GM04503 (cell line): ENCODE measurements at regions not wholly inside any gene's neighbourhood (a gene's known extent, or its start where the extent isn't known, plus 50 kb on each side); places are given as distances from the start of the nearest gene placed in this dataset.
A peak's percentile ranks its signal among the peaks of the same experiment; 100 is the strongest.

ENCODE experiments used
- DNase-seq: peaks from one replicate; pipeline ENCODE4 v3.0.0-alpha.2; 2012; ENCODE audit warnings: low read depth

DNA sequence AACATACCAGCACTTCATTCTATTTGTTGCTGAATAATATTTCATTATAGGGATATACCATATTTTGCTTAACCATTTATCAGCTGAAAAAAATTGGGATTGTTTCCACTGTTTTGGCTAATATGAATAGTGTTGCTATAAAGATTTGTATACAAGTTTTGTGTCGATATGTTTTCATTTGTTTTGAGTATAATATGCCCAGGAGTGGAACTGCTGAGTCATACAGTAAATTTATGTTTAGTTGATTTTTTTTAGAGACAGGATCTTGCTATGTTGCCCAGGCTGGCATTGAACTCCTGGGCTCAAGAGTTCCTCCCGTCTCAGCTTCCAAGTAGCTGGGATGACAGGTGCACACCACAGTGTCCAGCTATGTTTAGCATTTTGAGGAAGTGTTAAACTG is 131.5 kb upstream of the TMCC3 start:
- no peak for DNase-seq

DNA sequence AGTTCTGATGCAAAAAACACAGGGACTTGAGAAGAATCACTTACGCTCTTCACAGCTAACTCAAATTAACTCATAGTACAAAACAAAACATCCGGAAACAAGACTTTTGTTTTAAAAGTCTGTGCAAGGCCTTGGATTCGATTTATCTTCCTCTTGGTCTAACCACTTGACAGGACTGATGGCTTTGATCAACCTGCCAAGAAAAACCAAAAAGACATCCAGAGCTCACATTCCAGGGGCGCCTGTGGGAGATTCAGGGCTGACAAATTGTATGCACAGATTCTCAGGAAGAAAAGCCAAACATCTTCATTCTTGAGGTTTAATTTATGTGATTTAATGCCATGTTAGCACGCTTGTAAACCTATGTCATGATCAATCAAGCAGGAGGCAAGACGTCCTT is 129.1 kb upstream of the TMCC3 start:
- DNase-seq = peak; percentile 82

GRCh38 chr12:94777936-94778335 is 127.6 kb upstream of the TMCC3 start:
- DNase-seq = no peak

DNA sequence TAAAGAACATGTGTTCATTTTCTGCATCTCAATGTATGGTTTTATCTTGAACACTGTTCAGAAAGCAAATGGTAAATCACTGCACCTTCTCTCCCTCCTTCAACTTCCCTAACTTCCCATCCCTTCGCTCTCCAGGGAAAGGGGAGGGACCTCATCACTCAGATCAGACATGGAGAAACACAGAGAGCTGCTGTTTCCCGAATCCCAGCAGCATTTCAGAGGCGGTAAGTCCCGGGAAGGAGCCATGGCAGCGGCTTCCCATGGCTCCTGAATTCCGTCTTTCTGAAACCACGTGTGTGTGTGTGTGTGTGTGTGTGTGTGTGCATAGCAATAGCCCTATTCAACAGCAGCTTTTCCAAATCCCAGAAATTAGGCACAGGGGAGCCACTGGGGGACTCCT is 125.4 kb upstream of the TMCC3 start:
- DNase-seq = no peak

DNA sequence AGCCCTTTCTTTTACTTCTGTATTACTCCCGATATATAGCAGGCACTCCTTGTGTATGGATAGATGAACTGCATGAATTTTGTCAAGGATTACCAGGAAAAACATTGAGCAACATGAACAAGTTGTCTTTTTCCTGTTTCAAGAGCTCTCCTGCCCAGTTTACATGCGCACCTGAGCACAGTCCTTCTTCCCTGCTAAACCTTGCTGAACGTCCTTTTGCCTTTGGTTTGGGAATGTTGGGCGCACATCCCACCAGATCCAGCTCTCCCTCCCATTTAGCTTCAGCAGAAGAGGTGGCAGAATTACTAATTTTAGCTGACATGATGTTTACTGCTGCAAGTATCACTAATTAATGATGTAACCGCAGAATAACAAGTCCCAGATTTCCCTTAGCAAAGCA is 121.4 kb upstream of the TMCC3 start:
- no peak for DNase-seq

- DNase-seq = no peak
These were observed 120.8 kb upstream of the TMCC3 start for GRCh38 chr12:94771199-94771598.

DNA sequence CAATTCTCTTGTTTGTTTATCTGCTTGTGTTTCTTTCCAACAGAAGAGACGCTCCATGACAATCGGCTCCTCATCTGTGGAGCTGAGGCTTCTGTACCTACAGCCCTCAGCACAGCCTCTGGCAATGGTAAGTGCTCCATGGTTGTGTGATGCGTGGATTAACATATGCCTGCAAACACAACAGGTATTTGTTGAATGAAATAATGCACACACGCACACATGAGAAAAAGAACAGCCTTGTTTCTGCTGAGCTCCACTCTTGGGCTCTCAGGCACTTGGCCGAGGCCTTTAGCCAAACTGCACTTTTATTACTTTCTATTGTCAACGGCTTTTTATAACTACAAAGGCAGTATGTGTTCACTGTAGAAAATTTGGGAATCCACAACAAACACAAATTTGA is 120.4 kb upstream of the TMCC3 start:
- no peak for DNase-seq

GRCh38 chr12:94769776-94770759 is 119.7 kb upstream of the TMCC3 start:
- DNase-seq = no peak

GRCh38 chr12:94769047-94769420 is 118.7 kb upstream of the TMCC3 start:
- DNase-seq = no peak

DNA sequence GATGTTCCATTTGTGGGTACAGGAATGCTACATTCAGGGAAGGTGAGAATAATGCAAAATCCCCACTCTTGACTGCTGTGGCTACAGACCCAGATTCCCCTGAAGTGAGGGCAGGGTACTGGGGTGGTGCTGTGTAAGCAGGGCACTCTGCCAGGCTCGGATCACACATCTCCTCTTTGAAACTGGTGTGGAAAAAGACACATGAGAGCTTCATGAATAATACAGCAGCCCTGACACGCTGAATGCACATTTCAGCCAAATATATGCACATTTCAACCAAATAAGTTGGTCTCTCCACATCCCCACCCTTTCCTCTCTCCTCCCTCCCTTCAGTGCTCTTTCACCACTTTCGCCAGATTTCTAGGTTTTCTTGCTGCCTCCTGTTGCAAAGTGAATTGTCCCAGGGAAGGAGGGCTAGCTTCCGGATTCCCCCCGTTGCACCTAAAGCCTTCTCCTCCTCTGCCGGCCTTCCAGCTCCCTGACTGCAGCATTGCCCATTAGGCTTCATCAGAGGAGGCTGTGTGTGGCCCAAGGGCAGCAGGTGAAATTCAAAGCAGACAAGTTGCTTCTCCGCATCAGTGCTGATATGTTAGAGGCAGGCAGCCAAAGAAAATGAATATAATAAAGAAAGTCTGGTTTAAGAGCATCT is 118.2 kb upstream of the TMCC3 start:
- no peak for DNase-seq

- no peak for DNase-seq
These were observed 117.6 kb upstream of the TMCC3 start for GRCh38 chr12:94767956-94768355.

GRCh38 chr12:94766397-94766796 is 116.0 kb upstream of the TMCC3 start:
- DNase-seq = no peak

GRCh38 chr12:94763462-94763861 is 113.1 kb upstream of the TMCC3 start:
- no peak for DNase-seq

- no peak for DNase-seq
These were observed 112.6 kb upstream of the TMCC3 start for GRCh38 chr12:94762943-94763342.

DNA sequence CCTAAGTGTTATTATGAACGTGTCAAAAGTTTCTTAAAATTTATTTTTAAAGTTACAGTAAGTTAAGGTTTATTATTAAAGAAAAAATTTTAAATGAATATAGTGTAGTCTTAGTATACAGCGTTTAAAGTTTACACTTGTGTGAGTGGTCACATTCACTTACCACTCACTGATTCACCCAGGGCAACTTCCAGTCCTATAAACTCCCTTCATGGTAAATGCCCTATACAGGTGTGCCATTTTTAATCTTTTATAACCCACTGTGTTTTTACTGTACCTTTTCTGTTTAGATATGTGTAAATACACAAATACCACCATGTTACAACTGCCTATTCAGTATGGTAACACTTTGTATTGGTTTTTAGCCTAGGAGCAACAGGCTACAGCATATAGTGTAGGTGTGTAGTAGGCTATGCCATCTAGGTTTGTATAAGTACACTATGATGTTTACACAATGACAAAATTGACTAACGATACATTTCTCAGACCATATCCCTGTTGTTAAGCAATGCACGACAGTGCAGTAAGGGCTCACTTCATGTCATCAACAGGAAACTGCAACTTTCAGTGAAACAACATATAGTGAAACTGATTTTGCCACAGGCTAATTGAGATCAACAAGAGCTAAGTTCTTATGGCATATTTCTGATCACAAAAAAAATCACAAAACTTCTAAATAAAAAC is 112.0 kb upstream of the TMCC3 start:
- DNase-seq = no peak

- peak; percentile 54 for DNase-seq
These were observed 111.2 kb upstream of the TMCC3 start for GRCh38 chr12:94761559-94761958.

- no peak for DNase-seq
These were observed 110.4 kb upstream of the TMCC3 start for GRCh38 chr12:94760786-94761185.

DNA sequence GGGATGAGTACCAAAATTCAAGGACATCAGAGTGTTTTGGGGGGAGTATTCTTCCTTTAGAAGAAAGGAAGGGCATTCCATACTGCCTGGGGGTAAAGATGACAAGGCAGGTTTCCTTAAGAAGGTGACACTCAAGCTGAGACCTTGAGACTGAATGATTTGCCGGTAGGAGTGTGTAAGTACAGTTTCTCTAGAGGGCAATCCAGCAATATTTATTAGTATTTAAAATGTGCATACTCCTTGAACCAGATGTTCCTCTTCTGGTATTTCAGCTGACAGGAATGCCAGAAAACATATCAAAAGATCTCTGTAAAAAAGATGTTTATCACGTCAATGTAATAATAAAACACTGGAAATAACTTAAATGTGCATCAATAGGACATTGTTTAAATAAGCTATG is 106.4 kb upstream of the TMCC3 start:
- DNase-seq = no peak

DNA sequence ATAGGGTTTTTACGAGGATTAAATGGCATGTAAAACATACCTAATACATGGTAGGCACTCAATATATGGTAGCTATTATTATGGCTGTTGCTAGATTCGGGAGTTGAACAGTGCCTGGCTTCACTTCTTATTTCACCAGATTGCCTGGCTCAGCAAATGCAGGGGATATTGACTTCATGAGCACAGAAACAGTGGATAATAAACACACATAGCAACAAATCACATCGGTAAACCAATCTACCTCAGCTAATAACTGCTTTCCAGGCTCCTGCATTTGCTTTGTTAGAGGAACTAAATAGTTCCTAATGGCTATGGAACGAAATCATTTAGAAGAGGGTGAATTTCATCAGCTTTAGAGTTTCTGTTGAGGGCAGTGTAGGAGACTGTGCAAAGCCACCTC is 105.2 kb upstream of the TMCC3 start:
- DNase-seq = no peak

DNA sequence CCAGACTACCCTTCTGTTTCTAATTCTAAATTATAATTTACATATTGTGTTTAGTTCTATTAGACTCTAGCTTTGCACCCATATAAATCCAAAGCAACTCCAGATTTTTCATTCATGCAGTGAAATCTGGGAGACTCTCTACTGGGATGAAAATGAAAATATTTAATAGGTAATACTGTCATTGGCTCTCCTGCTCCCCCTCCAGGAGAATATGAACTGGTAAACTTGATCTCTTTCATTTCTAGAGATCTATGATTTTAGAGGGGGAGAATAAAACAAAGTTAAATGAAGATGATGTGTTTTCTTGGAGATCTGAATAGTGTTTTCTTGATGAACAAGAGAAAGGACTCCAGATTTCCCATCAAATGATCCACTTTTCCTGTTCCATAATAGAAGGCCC is 104.3 kb upstream of the TMCC3 start:
- no peak for DNase-seq

GRCh38 chr12:94753036-94753679 is 102.8 kb upstream of the TMCC3 start:
- DNase-seq = no peak

- no peak for DNase-seq
These were observed 100.5 kb upstream of the TMCC3 start for GRCh38 chr12:94750864-94751263.
